ENCODE measurements at regions not wholly inside any gene's neighbourhood (a gene's known extent, or its start where the extent isn't known, plus 50 kb on each side); places are given as distances from the start of the nearest gene placed in this dataset.

- DNase-seq = no peak
Observed at GRCh38 chr1:56390934-56391731, 188.2 kb downstream of the PLPP3 start.

- peak; percentile 75 for DNase-seq
Observed at GRCh38 chr1:56390232-56390867, 189.0 kb downstream of the PLPP3 start.

GRCh38 chr1:56389813-56390212 is 189.6 kb downstream of the PLPP3 start:
- DNase-seq = no peak

- DNase-seq = peak; percentile 79
Observed at GRCh38 chr1:56387071-56387740, 192.2 kb downstream of the PLPP3 start.

- DNase-seq = no peak
Observed at GRCh38 chr1:56385314-56385713, 194.0 kb downstream of the PLPP3 start.

- peak; percentile 57 for DNase-seq
Observed at GRCh38 chr1:56382929-56383328, 196.4 kb downstream of the PLPP3 start.

GRCh38 chr1:56380531-56380930 is 198.8 kb downstream of the PLPP3 start:
- peak; percentile 12 for DNase-seq

GRCh38 chr1:56378341-56379070 is 200.9 kb downstream of the PLPP3 start:
- peak; percentile 95 for DNase-seq

- no peak for DNase-seq
Observed at GRCh38 chr1:56377431-56377830, 201.9 kb downstream of the PLPP3 start.

GRCh38 chr1:56376188-56376984 is 203.0 kb downstream of the PLPP3 start:
- DNase-seq = peak; percentile 88

- DNase-seq = peak; percentile 84
Observed at GRCh38 chr1:56375326-56375804, 204.0 kb downstream of the PLPP3 start.

- peak; percentile 84 for DNase-seq
Observed at GRCh38 chr1:56374026-56374974, 205.1 kb downstream of the PLPP3 start.

GRCh38 chr1:56370513-56370912 is 208.8 kb downstream of the PLPP3 start:
- DNase-seq = no peak

- no peak for DNase-seq
Observed at GRCh38 chr1:56363007-56363770, 216.2 kb downstream of the PLPP3 start.

GRCh38 chr1:56360021-56360420 is 219.3 kb downstream of the PLPP3 start:
- DNase-seq = no peak

GRCh38 chr1:56359056-56359455 is 220.3 kb downstream of the PLPP3 start:
- no peak for DNase-seq

GRCh38 chr1:56357927-56358690 is 221.3 kb downstream of the PLPP3 start:
- DNase-seq = no peak

GRCh38 chr1:56356376-56356990 is 222.9 kb downstream of the PLPP3 start:
- DNase-seq = no peak

GRCh38 chr1:56355918-56356317 is 223.4 kb downstream of the PLPP3 start:
- peak; percentile 27 for DNase-seq

All from NCI-H69 (cell line).